Breast epithelium (tissue), 3 donors: ENCODE measurements at regions not wholly inside any gene's neighbourhood (a gene's known extent, or its start where the extent isn't known, plus 50 kb on each side); places are given as distances from the start of the nearest gene placed in this dataset.

Source experiments
- POLR2A ChIP-seq: fragments of 450-650 bp; IDR thresholded peaks from one replicate; pipeline ENCODE4 v1.6.1; 2016; ENCODE audit warnings: antibody characterized with exemption, mild to moderate bottlenecking, moderate library complexity
- POLR2AphosphoS5 ChIP-seq, 3 donors: sonication (generic); formaldehyde crosslinking; IDR thresholded peaks; one replicate each; pipeline ENCODE4 v1.6.1; 2017; ENCODE audit warnings: antibody characterized with exemption in 3 of 3
- TF ChIP-seq, protein P1 (sequence below), 3 donors: fragments of 450-650 bp; IDR thresholded peaks; one replicate each; pipeline ENCODE4 v1.5.1; 2016 to 2017; ENCODE audit warnings: antibody characterized with exemption in 3 of 3, mild to moderate bottlenecking in 3 of 3, moderate library complexity in 3 of 3

- TF ChIP-seq, protein P1, sequence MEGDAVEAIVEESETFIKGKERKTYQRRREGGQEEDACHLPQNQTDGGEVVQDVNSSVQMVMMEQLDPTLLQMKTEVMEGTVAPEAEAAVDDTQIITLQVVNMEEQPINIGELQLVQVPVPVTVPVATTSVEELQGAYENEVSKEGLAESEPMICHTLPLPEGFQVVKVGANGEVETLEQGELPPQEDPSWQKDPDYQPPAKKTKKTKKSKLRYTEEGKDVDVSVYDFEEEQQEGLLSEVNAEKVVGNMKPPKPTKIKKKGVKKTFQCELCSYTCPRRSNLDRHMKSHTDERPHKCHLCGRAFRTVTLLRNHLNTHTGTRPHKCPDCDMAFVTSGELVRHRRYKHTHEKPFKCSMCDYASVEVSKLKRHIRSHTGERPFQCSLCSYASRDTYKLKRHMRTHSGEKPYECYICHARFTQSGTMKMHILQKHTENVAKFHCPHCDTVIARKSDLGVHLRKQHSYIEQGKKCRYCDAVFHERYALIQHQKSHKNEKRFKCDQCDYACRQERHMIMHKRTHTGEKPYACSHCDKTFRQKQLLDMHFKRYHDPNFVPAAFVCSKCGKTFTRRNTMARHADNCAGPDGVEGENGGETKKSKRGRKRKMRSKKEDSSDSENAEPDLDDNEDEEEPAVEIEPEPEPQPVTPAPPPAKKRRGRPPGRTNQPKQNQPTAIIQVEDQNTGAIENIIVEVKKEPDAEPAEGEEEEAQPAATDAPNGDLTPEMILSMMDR (IDR thresholded peaks at IDR 0.05), result no peak
- no peak for TF ChIP-seq POLR2AphosphoS5 (IDR thresholded peaks at IDR 0.05)
- TF ChIP-seq POLR2A, result no peak
Observed at GRCh38 chr1:185367218-185367617, 50.2 kb upstream of the IVNS1ABP start.
